Kidney epithelial cell (primary cell): ENCODE measurements at regions not wholly inside any gene's neighbourhood (a gene's known extent, or its start where the extent isn't known, plus 50 kb on each side); places are given as distances from the start of the nearest gene placed in this dataset.

ENCODE experiments used
- DNase-seq: peaks from one replicate; pipeline ENCODE4 v3.0.0-alpha.2; 2010; ENCODE audit warnings: low read depth
- H3K27me3 ChIP-seq: 2 replicates; pipeline ENCODE4 v1.6.0; 2011; ENCODE audit warnings: low read length; ENCODE audit not compliant: control insufficient read depth, insufficient read depth
- H3K36me3 ChIP-seq: 2 replicates; pipeline ENCODE4 v1.5.1; 2011; ENCODE audit warnings: low read length; ENCODE audit not compliant: control insufficient read depth, insufficient read depth
- H3K4me3 ChIP-seq: 2 replicates; pipeline ENCODE4 v1.5.1; 2011; ENCODE audit warnings: low read depth, mild to moderate bottlenecking, control low read depth, low read length
- CTCF ChIP-seq: IDR thresholded peaks from 2 replicates; pipeline ENCODE4 v1.5.1; 2011; ENCODE audit warnings: mild to moderate bottlenecking, moderate library complexity, low read length, control low read depth, inconsistent platforms; ENCODE audit not compliant: insufficient read depth, poor library complexity, severe bottlenecking

DNA sequence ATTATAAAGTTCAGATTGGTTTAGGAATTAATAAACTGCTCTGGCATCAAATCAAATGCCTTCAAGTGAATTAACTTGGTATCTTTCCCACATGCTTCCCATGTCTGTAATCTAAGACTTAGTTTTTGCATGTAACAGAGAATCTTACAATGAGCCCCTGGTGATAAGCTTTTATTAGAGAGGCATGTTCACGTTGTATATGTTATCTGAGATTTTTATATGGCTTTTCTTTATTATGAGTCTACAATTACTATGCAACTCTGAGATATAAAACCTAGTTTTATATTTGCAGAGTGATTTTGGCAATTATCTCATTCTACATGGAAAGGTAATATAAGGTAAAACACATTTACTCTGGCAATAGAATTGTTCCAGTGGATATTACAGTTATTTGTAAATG, 1578.4 kb upstream of the IGFBP7 start:
- Histone ChIP-seq H3K27me3 (no peaks in the 10 kb centered on the region), H3K4me3 (no peak overlapping the region), H3K36me3 (no peaks in the 10 kb centered on the region)
- DNase-seq, result no peak
- no peak for TF ChIP-seq CTCF

GRCh38 chr4:58679886-58680285, 1569.7 kb upstream of the IGFBP7 start:
- no peak for DNase-seq
- Histone ChIP-seq H3K27me3 (no peaks in the 10 kb centered on the region), H3K36me3 (no peaks in the 10 kb centered on the region), H3K4me3 (no peak overlapping the region)
- no peak for TF ChIP-seq CTCF

GRCh38 chr4:58679051-58679450, 1568.9 kb upstream of the IGFBP7 start:
- H3K36me3 ChIP-seq, result no peaks in the 10 kb centered on the region
- DNase-seq, result no peak
- H3K27me3 ChIP-seq, result no peaks in the 10 kb centered on the region
- TF ChIP-seq CTCF, result no peak
- no peak overlapping the region for H3K4me3 ChIP-seq

GRCh38 chr4:58669783-58670182, 1559.6 kb upstream of the IGFBP7 start:
- TF ChIP-seq CTCF, result no peak
- DNase-seq, result no peak

DNA sequence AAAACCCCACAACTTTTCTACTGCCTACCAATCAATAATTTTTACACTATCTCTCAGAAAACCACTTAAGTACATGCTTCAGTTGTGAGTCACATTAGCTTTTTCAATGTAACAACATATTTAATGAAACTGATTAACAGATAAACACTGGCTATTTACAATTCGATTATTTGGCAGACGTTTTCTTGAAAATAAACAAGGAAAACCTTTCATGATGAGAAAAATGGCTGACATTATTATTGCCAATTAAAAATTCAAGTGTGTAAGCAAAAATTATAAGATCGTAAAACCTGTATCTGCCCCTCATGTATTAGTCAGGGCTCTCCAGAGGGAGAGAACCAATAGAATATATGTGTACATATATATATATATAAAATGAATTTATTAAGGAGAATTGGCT, 1555.5 kb upstream of the IGFBP7 start:
- H3K4me3 ChIP-seq, result no peak overlapping the region
- TF ChIP-seq CTCF, result no peak
- no peak for DNase-seq
- H3K36me3 ChIP-seq, result no peaks in the 10 kb centered on the region
- no peaks in the 10 kb centered on the region for H3K27me3 ChIP-seq

More at GRCh38 chr4:58669783-58670182, 1559.6 kb upstream of the IGFBP7 start:
- no peaks in the 10 kb centered on the region for H3K27me3 ChIP-seq
- H3K4me3 ChIP-seq, result no peak overlapping the region
- H3K36me3 ChIP-seq, result no peaks in the 10 kb centered on the region

DNA sequence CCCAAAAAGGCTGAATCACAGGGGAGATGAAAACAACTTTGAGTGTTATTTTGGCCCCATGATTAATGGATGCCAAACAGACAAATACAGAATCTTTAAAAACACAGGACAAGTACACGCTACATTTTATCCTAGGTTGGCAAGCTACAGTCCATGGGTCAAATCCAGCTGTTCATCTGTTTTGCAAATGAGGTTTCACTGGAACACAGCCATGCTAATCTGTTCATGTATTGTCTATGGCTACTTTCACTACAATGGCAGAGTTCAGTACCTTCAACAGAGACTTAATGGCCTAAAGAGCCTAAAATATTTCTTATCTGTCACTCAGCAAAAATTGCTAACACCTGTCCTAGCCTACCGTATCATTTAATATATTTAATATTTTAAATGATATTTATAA, 1548.5 kb upstream of the IGFBP7 start:
- Histone ChIP-seq H3K36me3 (no peaks in the 10 kb centered on the region), H3K27me3 (no peaks in the 10 kb centered on the region), H3K4me3 (no peak overlapping the region)
- DNase-seq, result no peak
- no peak for TF ChIP-seq CTCF
